HEK293 (cell line): ENCODE measurements at regions not wholly inside any gene's neighbourhood (a gene's known extent, or its start where the extent isn't known, plus 50 kb on each side); places are given as distances from the start of the nearest gene placed in this dataset.

Experiments used
- HOXD13 ChIP-seq: sonication (generic); formaldehyde crosslinking; IDR thresholded peaks from 2 replicates; pipeline ENCODE4 v1.8.0; 2022; ENCODE audit warnings: missing genetic modification reagents, borderline replicate concordance
- KLF10 ChIP-seq: fragments of 450-650 bp; IDR thresholded peaks from 2 replicates; pipeline ENCODE4 v1.5.1; 2018; ENCODE audit warnings: missing biosample characterization, mild to moderate bottlenecking, missing genetic modification characterization
- MEIS1 ChIP-seq: sonication (generic); formaldehyde crosslinking; IDR thresholded peaks from 2 replicates; pipeline ENCODE4 v1.8.1; 2022; ENCODE audit warnings: missing genetic modification reagents, mild to moderate bottlenecking, borderline replicate concordance
- SP2 ChIP-seq: fragments of 450-650 bp; formaldehyde crosslinking; IDR thresholded peaks from 2 replicates; pipeline ENCODE4 v1.5.1; 2016; ENCODE audit warnings: missing biosample characterization, missing genetic modification characterization
- TCF7L2 ChIP-seq: IDR thresholded peaks from 2 replicates; pipeline ENCODE4 v1.6.1; 2011; ENCODE audit warnings: low read depth, mild to moderate bottlenecking, inconsistent platforms, low read length, moderate library complexity, borderline replicate concordance
- WT1 ChIP-seq: fragments of 450-650 bp; formaldehyde crosslinking; IDR thresholded peaks from 2 replicates; pipeline ENCODE4 v1.5.1; 2016; ENCODE audit warnings: missing biosample characterization, missing genetic modification characterization
- ZBTB17 ChIP-seq: fragments of 450-650 bp; formaldehyde crosslinking; IDR thresholded peaks from 2 replicates; pipeline ENCODE4 v1.5.1; 2016; ENCODE audit warnings: missing biosample characterization, missing genetic modification characterization
- ZNF114 ChIP-seq: fragments of 450-650 bp; formaldehyde crosslinking; IDR thresholded peaks from 2 replicates; pipeline ENCODE4 v1.5.0; 2017; ENCODE audit warnings: missing biosample characterization, missing genetic modification characterization
- ZNF571 ChIP-seq: fragments of 450-650 bp; formaldehyde crosslinking; IDR thresholded peaks from 2 replicates; pipeline ENCODE4 v1.5.0; 2017; ENCODE audit warnings: missing biosample characterization, missing genetic modification characterization
- ZNF660 ChIP-seq: fragments of 450-650 bp; IDR thresholded peaks from 2 replicates; pipeline ENCODE4 v1.5.1; 2018; ENCODE audit warnings: missing biosample characterization, mild to moderate bottlenecking, missing genetic modification characterization
- ZNF701 ChIP-seq: fragments of 450-650 bp; formaldehyde crosslinking; IDR thresholded peaks from 2 replicates; pipeline ENCODE4 v1.5.1; 2016; ENCODE audit warnings: missing biosample characterization, missing genetic modification characterization
- ZNF830 ChIP-seq: fragments of 450-650 bp; IDR thresholded peaks from 2 replicates; pipeline ENCODE4 v1.5.0; 2018; ENCODE audit warnings: missing biosample characterization, missing genetic modification characterization, low read depth, mild to moderate bottlenecking, moderate library complexity
- ZNF843 ChIP-seq: fragments of 450-650 bp; formaldehyde crosslinking; IDR thresholded peaks from 2 replicates; pipeline ENCODE4 v1.5.1; 2016; ENCODE audit warnings: missing biosample characterization, missing genetic modification characterization
- TF ChIP-seq, protein P1 (sequence below): fragments of 450-650 bp; formaldehyde crosslinking; IDR thresholded peaks from 2 replicates; pipeline ENCODE4 v1.5.1; 2016; ENCODE audit warnings: missing biosample characterization, missing genetic modification characterization, borderline replicate concordance
- TF ChIP-seq, protein P2 (sequence below): fragments of 450-650 bp; formaldehyde crosslinking; IDR thresholded peaks from 2 replicates; pipeline ENCODE4 v1.5.1; 2017; ENCODE audit warnings: missing biosample characterization, missing genetic modification characterization
- TF ChIP-seq, protein P3 (sequence below): fragments of 450-650 bp; formaldehyde crosslinking; IDR thresholded peaks from 2 replicates; pipeline ENCODE4 v1.5.1; 2016; ENCODE audit warnings: missing biosample characterization, missing genetic modification characterization
- TF ChIP-seq, protein P4 (sequence below): fragments of 450-650 bp; formaldehyde crosslinking; IDR thresholded peaks from 2 replicates; pipeline ENCODE4 v1.5.1; 2016; ENCODE audit warnings: missing biosample characterization, missing genetic modification characterization
- TF ChIP-seq, protein P5 (sequence below): fragments of 450-650 bp; formaldehyde crosslinking; IDR thresholded peaks from 2 replicates; pipeline ENCODE4 v1.5.1; 2016; ENCODE audit warnings: missing biosample characterization, missing genetic modification characterization
- TF ChIP-seq, protein P6 (sequence below): fragments of 450-650 bp; formaldehyde crosslinking; conservative IDR thresholded peaks from 2 replicates; pipeline ENCODE4 v1.5.1; 2016; ENCODE audit warnings: low read depth, missing biosample characterization, missing genetic modification characterization
- TF ChIP-seq, protein P7 (sequence below): fragments of 450-650 bp; formaldehyde crosslinking; IDR thresholded peaks from 2 replicates; pipeline ENCODE4; 2016; ENCODE audit warnings: missing biosample characterization, missing genetic modification characterization

DNA sequence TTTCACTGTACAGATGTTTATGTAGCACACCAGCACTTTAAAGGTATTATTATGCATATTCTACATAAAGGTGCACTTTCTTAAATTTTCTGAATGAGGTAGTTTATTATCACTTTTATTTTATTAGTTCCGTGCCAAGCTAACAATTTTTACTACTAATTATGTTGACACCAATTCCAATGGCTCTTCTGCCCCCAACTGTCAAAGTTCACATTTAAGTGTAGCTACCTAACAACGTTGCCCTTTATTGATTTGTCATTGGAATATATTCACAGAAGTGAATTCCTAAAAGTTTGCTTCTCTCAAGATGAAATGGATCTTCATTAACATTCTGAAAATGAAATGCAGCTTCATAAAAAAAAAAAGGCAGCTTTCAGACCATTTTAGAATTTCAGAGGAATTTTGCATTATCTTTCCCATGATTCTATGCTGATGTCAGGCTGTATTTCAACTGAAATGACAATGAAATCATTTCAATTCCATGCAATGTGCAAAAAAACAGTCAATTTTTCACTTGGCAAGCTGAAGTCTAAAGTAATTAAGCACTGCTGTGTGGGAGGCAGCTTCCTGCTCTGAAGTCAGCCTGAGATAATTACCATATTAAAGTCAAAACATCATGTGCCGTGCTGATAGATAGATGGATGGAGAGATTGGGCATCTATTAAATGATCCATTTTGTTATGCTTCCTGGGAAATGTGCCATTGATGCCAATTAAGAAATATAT, 229.2 kb downstream of the TTLL7 start (continued):
- TF ChIP-seq ZNF114 (tag by site-specific recombination) = no peak
- TF ChIP-seq ZNF571 (tag by site-specific recombination) = no peak
- TF ChIP-seq ZNF843 (tag by site-specific recombination) = peak; percentile 84
- TF ChIP-seq, protein P1, sequence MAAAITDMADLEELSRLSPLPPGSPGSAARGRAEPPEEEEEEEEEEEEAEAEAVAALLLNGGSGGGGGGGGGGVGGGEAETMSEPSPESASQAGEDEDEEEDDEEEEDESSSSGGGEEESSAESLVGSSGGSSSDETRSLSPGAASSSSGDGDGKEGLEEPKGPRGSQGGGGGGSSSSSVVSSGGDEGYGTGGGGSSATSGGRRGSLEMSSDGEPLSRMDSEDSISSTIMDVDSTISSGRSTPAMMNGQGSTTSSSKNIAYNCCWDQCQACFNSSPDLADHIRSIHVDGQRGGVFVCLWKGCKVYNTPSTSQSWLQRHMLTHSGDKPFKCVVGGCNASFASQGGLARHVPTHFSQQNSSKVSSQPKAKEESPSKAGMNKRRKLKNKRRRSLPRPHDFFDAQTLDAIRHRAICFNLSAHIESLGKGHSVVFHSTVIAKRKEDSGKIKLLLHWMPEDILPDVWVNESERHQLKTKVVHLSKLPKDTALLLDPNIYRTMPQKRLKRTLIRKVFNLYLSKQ = no peak
- TF ChIP-seq ZNF830 (tag by site-specific recombination) = no peak
- TF ChIP-seq ZNF660 (tag by site-specific recombination) = no peak; the same call in 1 of the 2 replicates
- TF ChIP-seq SP2 (tag by site-specific recombination) = no peak
- TF ChIP-seq TCF7L2 = no peak
- TF ChIP-seq ZBTB17 (tag by site-specific recombination) = peak; percentile 91
- TF ChIP-seq, protein P2, sequence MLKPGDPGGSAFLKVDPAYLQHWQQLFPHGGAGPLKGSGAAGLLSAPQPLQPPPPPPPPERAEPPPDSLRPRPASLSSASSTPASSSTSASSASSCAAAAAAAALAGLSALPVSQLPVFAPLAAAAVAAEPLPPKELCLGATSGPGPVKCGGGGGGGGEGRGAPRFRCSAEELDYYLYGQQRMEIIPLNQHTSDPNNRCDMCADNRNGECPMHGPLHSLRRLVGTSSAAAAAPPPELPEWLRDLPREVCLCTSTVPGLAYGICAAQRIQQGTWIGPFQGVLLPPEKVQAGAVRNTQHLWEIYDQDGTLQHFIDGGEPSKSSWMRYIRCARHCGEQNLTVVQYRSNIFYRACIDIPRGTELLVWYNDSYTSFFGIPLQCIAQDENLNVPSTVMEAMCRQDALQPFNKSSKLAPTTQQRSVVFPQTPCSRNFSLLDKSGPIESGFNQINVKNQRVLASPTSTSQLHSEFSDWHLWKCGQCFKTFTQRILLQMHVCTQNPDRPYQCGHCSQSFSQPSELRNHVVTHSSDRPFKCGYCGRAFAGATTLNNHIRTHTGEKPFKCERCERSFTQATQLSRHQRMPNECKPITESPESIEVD (tag by site-specific recombination) = peak; percentile 89
- TF ChIP-seq, protein P3, sequence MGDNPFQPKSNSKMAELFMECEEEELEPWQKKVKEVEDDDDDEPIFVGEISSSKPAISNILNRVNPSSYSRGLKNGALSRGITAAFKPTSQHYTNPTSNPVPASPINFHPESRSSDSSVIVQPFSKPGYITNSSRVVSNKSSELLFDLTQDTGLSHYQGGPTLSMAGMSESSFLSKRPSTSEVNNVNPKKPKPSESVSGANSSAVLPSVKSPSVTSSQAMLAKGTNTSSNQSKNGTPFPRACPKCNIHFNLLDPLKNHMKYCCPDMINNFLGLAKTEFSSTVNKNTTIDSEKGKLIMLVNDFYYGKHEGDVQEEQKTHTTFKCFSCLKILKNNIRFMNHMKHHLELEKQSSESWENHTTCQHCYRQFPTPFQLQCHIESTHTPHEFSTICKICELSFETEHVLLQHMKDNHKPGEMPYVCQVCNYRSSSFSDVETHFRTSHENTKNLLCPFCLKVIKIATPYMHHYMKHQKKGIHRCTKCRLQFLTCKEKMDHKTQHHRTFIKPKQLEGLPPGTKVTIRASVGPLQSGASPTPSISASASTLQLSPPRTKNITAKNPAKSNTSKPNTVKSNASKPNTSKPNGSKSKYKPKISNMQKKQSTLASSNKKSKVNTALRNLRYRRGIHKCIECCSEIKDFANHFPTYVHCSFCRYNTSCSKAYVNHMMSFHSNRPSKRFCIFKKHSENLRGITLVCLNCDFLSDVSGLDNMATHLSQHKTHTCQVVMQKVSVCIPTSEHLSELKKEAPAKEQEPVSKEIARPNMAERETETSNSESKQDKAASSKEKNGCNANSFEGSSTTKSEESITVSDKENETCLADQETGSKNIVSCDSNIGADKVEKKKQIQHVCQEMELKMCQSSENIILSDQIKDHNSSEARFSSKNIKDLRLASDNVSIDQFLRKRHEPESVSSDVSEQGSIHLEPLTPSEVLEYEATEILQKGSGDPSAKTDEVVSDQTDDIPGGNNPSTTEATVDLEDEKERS = no peak
- TF ChIP-seq MEIS1 (CRISPR knock-in tag) = no peak
- TF ChIP-seq, protein P4, sequence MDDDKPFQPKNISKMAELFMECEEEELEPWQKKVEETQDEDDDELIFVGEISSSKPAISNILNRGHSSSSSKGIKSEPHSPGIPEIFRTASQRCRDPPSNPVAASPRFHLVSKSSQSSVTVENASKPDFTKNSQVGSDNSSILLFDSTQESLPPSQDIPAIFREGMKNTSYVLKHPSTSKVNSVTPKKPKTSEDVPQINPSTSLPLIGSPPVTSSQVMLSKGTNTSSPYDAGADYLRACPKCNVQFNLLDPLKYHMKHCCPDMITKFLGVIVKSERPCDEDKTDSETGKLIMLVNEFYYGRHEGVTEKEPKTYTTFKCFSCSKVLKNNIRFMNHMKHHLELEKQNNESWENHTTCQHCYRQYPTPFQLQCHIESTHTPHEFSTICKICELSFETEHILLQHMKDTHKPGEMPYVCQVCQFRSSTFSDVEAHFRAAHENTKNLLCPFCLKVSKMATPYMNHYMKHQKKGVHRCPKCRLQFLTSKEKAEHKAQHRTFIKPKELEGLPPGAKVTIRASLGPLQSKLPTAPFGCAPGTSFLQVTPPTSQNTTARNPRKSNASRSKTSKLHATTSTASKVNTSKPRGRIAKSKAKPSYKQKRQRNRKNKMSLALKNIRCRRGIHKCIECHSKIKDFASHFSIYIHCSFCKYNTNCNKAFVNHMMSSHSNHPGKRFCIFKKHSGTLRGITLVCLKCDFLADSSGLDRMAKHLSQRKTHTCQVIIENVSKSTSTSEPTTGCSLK = no peak
- peak; percentile 64 for TF ChIP-seq KLF10
- TF ChIP-seq, protein P5, sequence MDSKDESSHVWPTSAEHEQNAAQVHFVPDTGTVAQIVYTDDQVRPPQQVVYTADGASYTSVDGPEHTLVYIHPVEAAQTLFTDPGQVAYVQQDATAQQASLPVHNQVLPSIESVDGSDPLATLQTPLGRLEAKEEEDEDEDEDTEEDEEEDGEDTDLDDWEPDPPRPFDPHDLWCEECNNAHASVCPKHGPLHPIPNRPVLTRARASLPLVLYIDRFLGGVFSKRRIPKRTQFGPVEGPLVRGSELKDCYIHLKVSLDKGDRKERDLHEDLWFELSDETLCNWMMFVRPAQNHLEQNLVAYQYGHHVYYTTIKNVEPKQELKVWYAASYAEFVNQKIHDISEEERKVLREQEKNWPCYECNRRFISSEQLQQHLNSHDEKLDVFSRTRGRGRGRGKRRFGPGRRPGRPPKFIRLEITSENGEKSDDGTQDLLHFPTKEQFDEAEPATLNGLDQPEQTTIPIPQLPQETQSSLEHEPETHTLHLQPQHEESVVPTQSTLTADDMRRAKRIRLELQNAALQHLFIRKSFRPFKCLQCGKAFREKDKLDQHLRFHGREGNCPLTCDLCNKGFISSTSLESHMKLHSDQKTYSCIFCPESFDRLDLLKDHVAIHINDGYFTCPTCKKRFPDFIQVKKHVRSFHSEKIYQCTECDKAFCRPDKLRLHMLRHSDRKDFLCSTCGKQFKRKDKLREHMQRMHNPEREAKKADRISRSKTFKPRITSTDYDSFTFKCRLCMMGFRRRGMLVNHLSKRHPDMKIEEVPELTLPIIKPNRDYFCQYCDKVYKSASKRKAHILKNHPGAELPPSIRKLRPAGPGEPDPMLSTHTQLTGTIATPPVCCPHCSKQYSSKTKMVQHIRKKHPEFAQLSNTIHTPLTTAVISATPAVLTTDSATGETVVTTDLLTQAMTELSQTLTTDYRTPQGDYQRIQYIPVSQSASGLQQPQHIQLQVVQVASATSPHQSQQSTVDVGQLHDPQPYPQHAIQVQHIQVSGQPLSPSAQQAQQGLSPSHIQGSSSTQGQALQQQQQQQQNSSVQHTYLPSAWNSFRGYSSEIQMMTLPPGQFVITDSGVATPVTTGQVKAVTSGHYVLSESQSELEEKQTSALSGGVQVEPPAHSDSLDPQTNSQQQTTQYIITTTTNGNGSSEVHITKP = no peak
- no peak for TF ChIP-seq ZNF701 (tag by site-specific recombination)
- TF ChIP-seq, protein P6, sequence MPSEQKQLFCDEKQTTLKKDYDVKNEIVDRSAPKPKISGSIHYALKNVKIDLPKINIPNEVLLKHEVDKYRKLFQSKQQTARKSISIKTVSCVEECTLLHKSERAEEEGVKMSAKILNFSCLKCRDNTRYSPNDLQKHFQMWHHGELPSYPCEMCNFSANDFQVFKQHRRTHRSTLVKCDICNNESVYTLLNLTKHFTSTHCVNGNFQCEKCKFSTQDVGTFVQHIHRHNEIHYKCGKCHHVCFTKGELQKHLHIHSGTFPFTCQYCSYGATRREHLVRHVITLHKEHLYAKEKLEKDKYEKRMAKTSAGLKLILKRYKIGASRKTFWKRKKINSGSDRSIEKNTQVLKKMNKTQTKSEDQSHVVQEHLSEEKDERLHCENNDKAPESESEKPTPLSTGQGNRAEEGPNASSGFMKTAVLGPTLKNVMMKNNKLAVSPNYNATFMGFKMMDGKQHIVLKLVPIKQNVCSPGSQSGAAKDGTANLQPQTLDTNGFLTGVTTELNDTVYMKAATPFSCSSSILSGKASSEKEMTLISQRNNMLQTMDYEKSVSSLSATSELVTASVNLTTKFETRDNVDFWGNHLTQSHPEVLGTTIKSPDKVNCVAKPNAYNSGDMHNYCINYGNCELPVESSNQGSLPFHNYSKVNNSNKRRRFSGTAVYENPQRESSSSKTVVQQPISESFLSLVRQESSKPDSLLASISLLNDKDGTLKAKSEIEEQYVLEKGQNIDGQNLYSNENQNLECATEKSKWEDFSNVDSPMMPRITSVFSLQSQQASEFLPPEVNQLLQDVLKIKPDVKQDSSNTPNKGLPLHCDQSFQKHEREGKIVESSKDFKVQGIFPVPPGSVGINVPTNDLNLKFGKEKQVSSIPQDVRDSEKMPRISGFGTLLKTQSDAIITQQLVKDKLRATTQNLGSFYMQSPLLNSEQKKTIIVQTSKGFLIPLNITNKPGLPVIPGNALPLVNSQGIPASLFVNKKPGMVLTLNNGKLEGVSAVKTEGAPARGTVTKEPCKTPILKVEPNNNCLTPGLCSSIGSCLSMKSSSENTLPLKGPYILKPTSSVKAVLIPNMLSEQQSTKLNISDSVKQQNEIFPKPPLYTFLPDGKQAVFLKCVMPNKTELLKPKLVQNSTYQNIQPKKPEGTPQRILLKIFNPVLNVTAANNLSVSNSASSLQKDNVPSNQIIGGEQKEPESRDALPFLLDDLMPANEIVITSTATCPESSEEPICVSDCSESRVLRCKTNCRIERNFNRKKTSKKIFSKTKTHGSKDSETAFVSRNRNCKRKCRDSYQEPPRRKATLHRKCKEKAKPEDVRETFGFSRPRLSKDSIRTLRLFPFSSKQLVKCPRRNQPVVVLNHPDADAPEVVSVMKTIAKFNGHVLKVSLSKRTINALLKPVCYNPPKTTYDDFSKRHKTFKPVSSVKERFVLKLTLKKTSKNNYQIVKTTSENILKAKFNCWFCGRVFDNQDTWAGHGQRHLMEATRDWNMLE (tag by site-specific recombination) = no peak
- TF ChIP-seq, protein P7, sequence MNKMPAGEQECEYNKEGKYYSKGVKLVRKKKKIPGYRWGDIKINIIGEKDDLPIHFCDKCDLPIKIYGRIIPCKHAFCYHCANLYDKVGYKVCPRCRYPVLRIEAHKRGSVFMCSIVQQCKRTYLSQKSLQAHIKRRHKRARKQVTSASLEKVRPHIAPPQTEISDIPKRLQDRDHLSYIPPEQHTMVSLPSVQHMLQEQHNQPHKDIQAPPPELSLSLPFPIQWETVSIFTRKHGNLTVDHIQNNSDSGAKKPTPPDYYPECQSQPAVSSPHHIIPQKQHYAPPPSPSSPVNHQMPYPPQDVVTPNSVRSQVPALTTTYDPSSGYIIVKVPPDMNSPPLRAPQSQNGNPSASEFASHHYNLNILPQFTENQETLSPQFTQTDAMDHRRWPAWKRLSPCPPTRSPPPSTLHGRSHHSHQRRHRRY = no peak
- no peak for TF ChIP-seq HOXD13 (CRISPR knock-in tag)
- TF ChIP-seq WT1 (tag by site-specific recombination) = peak; percentile 90
